Heart right ventricle (tissue), 16 donors: ENCODE measurements at regions not wholly inside any gene's neighbourhood (a gene's known extent, or its start where the extent isn't known, plus 50 kb on each side); places are given as distances from the start of the nearest gene placed in this dataset.

Experiments used
- ATAC-seq, 8 donors: fragments of 200-7000 bp; cut with Tn5 transposase; one replicate each; pipeline ENCODE4 v1.9.1; 2020; ENCODE audit warnings: mild to moderate bottlenecking in 8 of 8, moderate library complexity in 8 of 8, moderate number of reproducible peaks in 1 of 8
- DNase-seq, 2 donors: peaks; one replicate each; pipeline ENCODE4 v3.0.0-alpha.2; 2020
- H3K27ac ChIP-seq, 10 donors: fragments of 200-600 bp; sonication (generic) in 2 of 10; one replicate each; pipeline versions ENCODE4 v1.5.0 to v1.8.0; 2020 to 2022; ENCODE audit warnings: mild to moderate bottlenecking in 3 of 10
- H3K27me3 ChIP-seq, 7 donors: fragments of 200-600 bp; one replicate each; pipeline ENCODE4 v1.8.0; 2021 to 2022; ENCODE audit warnings: mild to moderate bottlenecking in 2 of 7
- H3K36me3 ChIP-seq, 9 donors: fragments of 200-600 bp; sonication (generic) in 1 of 9; one replicate each; pipeline versions ENCODE4 v1.5.0 to v1.8.0; 2020 to 2022; ENCODE audit warnings: mild to moderate bottlenecking in 2 of 9
- H3K4me1 ChIP-seq, 9 donors: fragments of 200-600 bp; sonication (generic) in 1 of 9; one replicate each; pipeline versions ENCODE4 v1.5.0 to v1.8.0; 2020 to 2022; ENCODE audit warnings: mild to moderate bottlenecking in 4 of 9
- H3K4me3 ChIP-seq, 10 donors: fragments of 200-600 bp; sonication (generic) in 2 of 10; one replicate each; pipeline versions ENCODE4 v1.5.0 to v1.8.0; 2020 to 2022; ENCODE audit warnings: mild to moderate bottlenecking in 7 of 10, moderate library complexity in 2 of 10
- H3K9me3 ChIP-seq, 11 donors: fragments of 200-600 bp in 10 of 11; sonication (generic) in 2 of 11; one replicate each; pipeline versions ENCODE4 v1.5.0 to v1.8.0; 2013 to 2022; ENCODE audit warnings: mild to moderate bottlenecking in 2 of 11, control low read depth in 1 of 11, moderate library complexity in 1 of 11
- CTCF ChIP-seq, 9 donors: fragments of 200-600 bp; sonication (generic) in 2 of 9; IDR thresholded peaks; one replicate each; pipeline versions ENCODE4 v1.5.0 to v1.8.0; 2021 to 2022; ENCODE audit warnings: antibody characterized with exemption in 9 of 9, mild to moderate bottlenecking in 5 of 9, moderate library complexity in 1 of 9
- WGBS, 2 donors: extraction: QIAGEN DNeasy Blood & Tissue Kit; methylation state at CpG; one replicate each; pipeline ENCODE4 v1.1.7; 2013; ENCODE audit warnings: inconsistent platforms in 1 of 2; 5-methylcytosine and 5-hydroxymethylcytosine counted together
- intact Hi-C, 10 donors: fragments of 100-400 bp; cut with DNase I; formaldehyde crosslinking; loops; one replicate each; pipeline versions ENCODE4 v1.11.1 to v1.14.2; 2022
- donor health status: Arrhythmogenic right ventricular cardiomyopathy.
- donor health status: ischemic (EF 13 %, LVEDD 7.1; RV severe dilation, severe dysfunction).
- donor health status: healthy with polysubstance abuse.
- donor health status: DM: no; HTN: yes; CAD: no.
- donor health status: DM: no; HTN: no; CAD: no.
- donor health status: ischemic (EF 25% LVEDD 6.9; RV normal size, moderate dysfunction).
- donor health status: ischemic (EF 25% LVEDD 5.7; RV mildly dilated, moderate dysfunction).
- donor health status: healthy.
- donor health status: DM: yes; HTN: yes; CAD: no.
- donor health status: Ischemic cardiomyopathy.
- donor health status: ischemic (EF 35%, LVEDD 5.7; RV mildly dilated, moderate dysfunction).
- donor health status: nonischemic (EF 11% LVEDD 7.7; RV severe dilation, severe dysfunction).
- donor health status: DM: yes; HTN: yes; CAD: no.
- donor health status: PGD.
- donor health status: ischemic (EF 29% LVEDD 5.4; RV normal size, mild dysfunction).
- donor health status: nonischemic (EF 23%, LVEDD 6.1; RV moderate dilation, normal function).

- no peaks in the 10 kb centered on the region for H3K9me3 ChIP-seq
- H3K27ac ChIP-seq = no peak overlapping the region
- H3K4me3 ChIP-seq = no peak overlapping the region
- H3K36me3 ChIP-seq = no peaks in the 10 kb centered on the region
- no peak for ATAC-seq
- 36 to 45% methylated on average over 3 of the region's 3 CpGs for WGBS, 2 donors
- DNase-seq = no peak
- intact Hi-C loops = no loop called here
- H3K27me3 ChIP-seq = peaks cover 0 to 59% (median 30%) of the 10 kb centered on the region in 7 donors
- H3K4me1 ChIP-seq = peaks cover 0 to 6% (median 0%) of the 10 kb centered on the region in 9 donors
- TF ChIP-seq CTCF (IDR thresholded peaks at IDR 0.05) = no peak
These were observed 97.5 kb upstream of the CREB5 start for GRCh38 chr7:28314841-28315240.

- DNase-seq = no peak
- Histone ChIP-seq H3K4me3 (no peak overlapping the region), H3K9me3 (no peaks in the 10 kb centered on the region), H3K36me3 (no peaks in the 10 kb centered on the region), H3K4me1 (peaks cover 0 to 6% (median 0%) of the 10 kb centered on the region in 9 donors), H3K27ac (no peak overlapping the region), H3K27me3 (peaks cover 0 to 59% (median 30%) of the 10 kb centered on the region in 7 donors)
- 25 to 29% methylated on average over 16 of the region's 16 CpGs for WGBS, 2 donors
- intact Hi-C loops = no loop called here
- TF ChIP-seq CTCF (IDR thresholded peaks at IDR 0.05) = no peak
- ATAC-seq = no peak
These were observed 96.5 kb upstream of the CREB5 start for GRCh38 chr7:28315565-28316410.

GRCh38 chr7:28316489-28316888 lies 95.8 kb upstream of the CREB5 start:
- peaks cover 0 to 6% (median 0%) of the 10 kb centered on the region in 9 donors for H3K4me1 ChIP-seq
- DNase-seq (no peak), ATAC-seq (no peak)
- H3K4me3 ChIP-seq = no peak overlapping the region
- no peaks in the 10 kb centered on the region for H3K9me3 ChIP-seq
- H3K36me3 ChIP-seq = no peaks in the 10 kb centered on the region
- intact Hi-C loops = no loop called here
- H3K27me3 ChIP-seq = peaks cover 0 to 59% (median 26%) of the 10 kb centered on the region in 7 donors
- no peak for TF ChIP-seq CTCF (IDR thresholded peaks at IDR 0.05)
- WGBS, 2 donors = 67 to 95% methylated on average over 3 of the region's 3 CpGs
- no peak overlapping the region for H3K27ac ChIP-seq

- no peak for DNase-seq
- H3K9me3 ChIP-seq = no peaks in the 10 kb centered on the region
- no peaks in the 10 kb centered on the region for H3K36me3 ChIP-seq
- H3K27me3 ChIP-seq = peaks cover 0 to 47% (median 10%) of the 10 kb centered on the region in 7 donors
- ATAC-seq = no peak
- H3K27ac ChIP-seq = no peak overlapping the region
- H3K4me3 ChIP-seq = no peak overlapping the region
- intact Hi-C loops = no loop called here
- TF ChIP-seq CTCF (IDR thresholded peaks at IDR 0.05) = no peak
- 87 to 89% methylated on average over 3 of the region's 3 CpGs for WGBS, 2 donors
- peaks cover 0 to 6% (median 0%) of the 10 kb centered on the region in 9 donors for H3K4me1 ChIP-seq
These were observed 94.1 kb upstream of the CREB5 start for GRCh38 chr7:28318101-28318762.
